ENCODE measurements at regions not wholly inside any gene's neighbourhood (a gene's known extent, or its start where the extent isn't known, plus 50 kb on each side); places are given as distances from the start of the nearest gene placed in this dataset.
"Not testable (repeated sequence)": the region's sequence is repeated elsewhere in the genome, so short reads cannot be mapped to it uniquely, and the experiment has no call there.

GRCh38 chr5:83001796-83002381 is 75.3 kb downstream of the TMEM167A start:
- DNase-seq = no peak

GRCh38 chr5:83000922-83001321 is 76.3 kb downstream of the TMEM167A start:
- DNase-seq = no peak

- DNase-seq = peak; percentile 65
These were observed 76.8 kb downstream of the TMEM167A start for GRCh38 chr5:83000428-83000827.

- no peak for DNase-seq
These were observed 83.8 kb downstream of the TMEM167A start for GRCh38 chr5:82993416-82993815.

GRCh38 chr5:82992646-82993045 is 84.5 kb downstream of the TMEM167A start:
- no peak for DNase-seq

GRCh38 chr5:82991678-82992323 is 85.4 kb downstream of the TMEM167A start:
- peak; percentile 7 for DNase-seq

GRCh38 chr5:82991059-82991458 is 86.1 kb downstream of the TMEM167A start:
- no peak for DNase-seq

- DNase-seq = no peak
These were observed 90.0 kb downstream of the TMEM167A start for GRCh38 chr5:82987188-82987587.

- DNase-seq = no peak
These were observed 90.8 kb downstream of the TMEM167A start for GRCh38 chr5:82986404-82986803.

GRCh38 chr5:82985763-82986162 is 91.4 kb downstream of the TMEM167A start:
- no peak for DNase-seq

- DNase-seq = no peak
These were observed 92.1 kb downstream of the TMEM167A start for GRCh38 chr5:82984786-82985735.

- DNase-seq = no peak
These were observed 94.3 kb downstream of the TMEM167A start for GRCh38 chr5:82982846-82983245.

GRCh38 chr5:82976887-82977286 is 100.3 kb downstream of the TMEM167A start:
- DNase-seq = not testable (repeated sequence)

GRCh38 chr5:82975812-82976211 is 101.4 kb downstream of the TMEM167A start:
- no peak for DNase-seq

- no peak for DNase-seq
These were observed 101.8 kb downstream of the TMEM167A start for GRCh38 chr5:82975396-82975795.

- DNase-seq = not testable (repeated sequence)
These were observed 102.8 kb downstream of the TMEM167A start for GRCh38 chr5:82974346-82974745.

- no peak for DNase-seq
These were observed 105.3 kb downstream of the TMEM167A start for GRCh38 chr5:82971901-82972300.

GRCh38 chr5:82971034-82971806 is 106.0 kb downstream of the TMEM167A start:
- DNase-seq = not testable (repeated sequence)

GRCh38 chr5:82969221-82969976 is 107.8 kb downstream of the TMEM167A start:
- not testable (repeated sequence) for DNase-seq

- DNase-seq = no peak
These were observed 110.1 kb downstream of the TMEM167A start for GRCh38 chr5:82967072-82967471.

GRCh38 chr5:82959466-82959865 is 117.7 kb downstream of the TMEM167A start:
- no peak for DNase-seq

GRCh38 chr5:82956600-82956999 is 120.6 kb downstream of the TMEM167A start:
- no peak for DNase-seq
